Endothelial cell (in vitro differentiated cells): ENCODE measurements at regions not wholly inside any gene's neighbourhood (a gene's known extent, or its start where the extent isn't known, plus 50 kb on each side); places are given as distances from the start of the nearest gene placed in this dataset.

Source experiments
- DNase-seq: peaks from one replicate; pipeline ENCODE4 v3.0.0; 2021; ENCODE audit warnings: low spot score
- H3K27ac Mint-ChIP-seq: one replicate; pipeline ENCODE4 v1.8.0; 2021; ENCODE audit warnings: mixed read lengths, inconsistent platforms; ENCODE audit not compliant: unreplicated experiment
- H3K27me3 Mint-ChIP-seq: one replicate; pipeline ENCODE4 v1.8.0; 2021; ENCODE audit warnings: mild to moderate bottlenecking, moderate library complexity, mixed read lengths, inconsistent platforms; ENCODE audit not compliant: unreplicated experiment
- H3K36me3 Mint-ChIP-seq: one replicate; pipeline ENCODE4 v1.8.0; 2021; ENCODE audit warnings: mild to moderate bottlenecking, low read depth, mixed read lengths, inconsistent platforms; ENCODE audit not compliant: unreplicated experiment
- H3K4me1 Mint-ChIP-seq: one replicate; pipeline ENCODE4 v1.8.0; 2021; ENCODE audit warnings: mild to moderate bottlenecking, mixed read lengths, inconsistent platforms; ENCODE audit not compliant: unreplicated experiment
- H3K4me3 Mint-ChIP-seq: one replicate; pipeline ENCODE4 v1.8.0; 2021; ENCODE audit warnings: mild to moderate bottlenecking, mixed read lengths, inconsistent platforms; ENCODE audit not compliant: unreplicated experiment
- H3K9me3 Mint-ChIP-seq: one replicate; pipeline ENCODE4 v1.8.0; 2021; ENCODE audit warnings: mixed read lengths, inconsistent platforms; ENCODE audit not compliant: unreplicated experiment
- TF ChIP-seq, protein P1 (sequence below): fragments of 200-600 bp; sonication (generic); IDR thresholded peaks from one replicate; pipeline ENCODE4 v1.5.0; 2021; ENCODE audit warnings: antibody characterized with exemption; ENCODE audit not compliant: unreplicated experiment

DNA sequence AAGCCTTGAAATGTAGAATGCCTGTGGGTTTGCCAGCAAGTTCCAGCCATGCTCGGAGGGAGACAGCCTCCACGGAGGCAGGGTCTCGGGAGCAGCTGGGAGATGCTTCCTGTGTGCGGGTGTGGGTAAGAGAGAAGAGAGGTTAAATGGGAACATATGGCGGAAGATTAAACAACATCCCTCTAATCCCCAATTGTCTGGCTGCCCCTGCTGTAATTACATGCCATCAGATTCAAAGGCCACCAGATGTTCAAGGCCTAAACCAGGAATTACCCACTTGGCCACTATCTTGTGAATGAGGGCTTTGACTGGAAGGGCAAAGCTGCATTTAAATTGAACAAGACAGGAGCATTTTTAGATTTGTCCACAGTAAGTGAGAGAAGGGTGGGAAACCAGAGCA lies 81.4 kb upstream of the BACE2 start:
- Mint-ChIP-seq H3K27ac (no peak overlapping the region), H3K36me3 (peaks cover 7% of the 10 kb centered on the region), H3K9me3 (peaks cover 6% of the 10 kb centered on the region), H3K4me1 (no peaks in the 10 kb centered on the region), H3K4me3 (no peak overlapping the region), H3K27me3 (peaks cover 3% of the 10 kb centered on the region)
- TF ChIP-seq, protein P1, sequence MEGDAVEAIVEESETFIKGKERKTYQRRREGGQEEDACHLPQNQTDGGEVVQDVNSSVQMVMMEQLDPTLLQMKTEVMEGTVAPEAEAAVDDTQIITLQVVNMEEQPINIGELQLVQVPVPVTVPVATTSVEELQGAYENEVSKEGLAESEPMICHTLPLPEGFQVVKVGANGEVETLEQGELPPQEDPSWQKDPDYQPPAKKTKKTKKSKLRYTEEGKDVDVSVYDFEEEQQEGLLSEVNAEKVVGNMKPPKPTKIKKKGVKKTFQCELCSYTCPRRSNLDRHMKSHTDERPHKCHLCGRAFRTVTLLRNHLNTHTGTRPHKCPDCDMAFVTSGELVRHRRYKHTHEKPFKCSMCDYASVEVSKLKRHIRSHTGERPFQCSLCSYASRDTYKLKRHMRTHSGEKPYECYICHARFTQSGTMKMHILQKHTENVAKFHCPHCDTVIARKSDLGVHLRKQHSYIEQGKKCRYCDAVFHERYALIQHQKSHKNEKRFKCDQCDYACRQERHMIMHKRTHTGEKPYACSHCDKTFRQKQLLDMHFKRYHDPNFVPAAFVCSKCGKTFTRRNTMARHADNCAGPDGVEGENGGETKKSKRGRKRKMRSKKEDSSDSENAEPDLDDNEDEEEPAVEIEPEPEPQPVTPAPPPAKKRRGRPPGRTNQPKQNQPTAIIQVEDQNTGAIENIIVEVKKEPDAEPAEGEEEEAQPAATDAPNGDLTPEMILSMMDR: no peak
- no peak for DNase-seq

- H3K9me3 Mint-ChIP-seq: peaks cover 7% of the 10 kb centered on the region
Measured at GRCh38 chr21:41090981-41091380, 77.0 kb upstream of the BACE2 start.

DNA sequence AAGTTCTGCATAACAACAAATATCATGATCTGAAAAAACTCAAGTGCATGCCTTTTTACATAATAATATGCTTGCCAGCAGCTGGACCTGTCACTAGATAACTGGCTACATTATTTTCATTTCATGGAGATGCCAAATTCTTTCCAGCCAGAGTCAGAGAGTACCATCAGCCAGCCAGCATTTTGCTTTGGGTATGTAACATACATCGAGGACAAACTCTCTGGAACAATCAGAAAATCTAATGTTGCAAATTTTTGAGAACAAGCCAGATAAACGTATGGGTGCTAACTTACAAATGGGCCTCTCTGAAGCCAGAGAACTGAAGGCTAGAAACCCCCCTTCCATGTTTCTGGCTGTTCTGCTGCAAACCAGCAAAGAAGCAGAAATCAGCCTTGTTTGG lies 76.3 kb upstream of the BACE2 start:
- DNase-seq: no peak
- H3K27me3 Mint-ChIP-seq: peaks cover 7% of the 10 kb centered on the region
- H3K9me3 Mint-ChIP-seq: peaks cover 7% of the 10 kb centered on the region
- peaks cover 16% of the 10 kb centered on the region for H3K4me1 Mint-ChIP-seq
- H3K4me3 Mint-ChIP-seq: no peak overlapping the region
- peaks cover 9% of the 10 kb centered on the region for H3K36me3 Mint-ChIP-seq
- no peak overlapping the region for H3K27ac Mint-ChIP-seq
- TF ChIP-seq, protein P1: no peak

More at GRCh38 chr21:41090981-41091380, 77.0 kb upstream of the BACE2 start:
- H3K36me3 Mint-ChIP-seq: peaks cover 7% of the 10 kb centered on the region
- H3K4me1 Mint-ChIP-seq: peaks cover 9% of the 10 kb centered on the region
- H3K27me3 Mint-ChIP-seq: peaks cover 6% of the 10 kb centered on the region
- no peak overlapping the region for H3K4me3 Mint-ChIP-seq
- H3K27ac Mint-ChIP-seq: peak overlapping the region; percentile 75
- TF ChIP-seq, protein P1: no peak
- DNase-seq: no peak

- peaks cover 7% of the 10 kb centered on the region for H3K27me3 Mint-ChIP-seq
- peaks cover 21% of the 10 kb centered on the region for H3K4me1 Mint-ChIP-seq
- peaks cover 7% of the 10 kb centered on the region for H3K9me3 Mint-ChIP-seq
- DNase-seq: no peak
- peaks cover 13% of the 10 kb centered on the region for H3K36me3 Mint-ChIP-seq
- no peak overlapping the region for H3K4me3 Mint-ChIP-seq
- H3K27ac Mint-ChIP-seq: no peak overlapping the region
- TF ChIP-seq, protein P1: no peak
Measured at GRCh38 chr21:41092312-41092711, 75.6 kb upstream of the BACE2 start.

DNA sequence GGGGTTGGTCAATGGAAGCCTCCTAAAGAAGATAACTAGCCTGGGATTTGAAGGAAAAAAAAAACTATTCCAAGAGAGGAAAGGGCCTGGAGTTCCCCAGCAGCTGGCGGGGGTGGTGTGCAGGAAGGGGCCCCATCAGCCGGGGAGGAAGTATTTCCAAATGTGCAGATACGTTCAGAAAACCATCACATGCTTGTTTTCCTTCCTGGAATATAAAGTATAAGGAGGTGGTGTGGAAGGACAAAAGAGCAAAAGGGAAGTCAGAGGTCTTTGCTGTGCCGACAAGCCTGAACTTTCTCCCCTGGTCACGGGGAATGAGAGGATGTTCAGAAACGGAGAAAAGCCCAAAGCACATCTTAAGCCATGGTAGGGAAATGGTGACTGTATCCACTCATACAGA lies 72.0 kb upstream of the BACE2 start:
- TF ChIP-seq, protein P1: no peak
- H3K9me3 Mint-ChIP-seq: peaks cover 7% of the 10 kb centered on the region
- H3K4me3 Mint-ChIP-seq: no peak overlapping the region
- peak overlapping the region; percentile 1 for H3K27ac Mint-ChIP-seq
- H3K36me3 Mint-ChIP-seq: peaks cover 9% of the 10 kb centered on the region
- H3K27me3 Mint-ChIP-seq: peaks cover 4% of the 10 kb centered on the region
- H3K4me1 Mint-ChIP-seq: peaks cover 27% of the 10 kb centered on the region
- DNase-seq: no peak
